ENCODE measurements at regions not wholly inside any gene's neighbourhood (a gene's known extent, or its start where the extent isn't known, plus 50 kb on each side); places are given as distances from the start of the nearest gene placed in this dataset.

DNA sequence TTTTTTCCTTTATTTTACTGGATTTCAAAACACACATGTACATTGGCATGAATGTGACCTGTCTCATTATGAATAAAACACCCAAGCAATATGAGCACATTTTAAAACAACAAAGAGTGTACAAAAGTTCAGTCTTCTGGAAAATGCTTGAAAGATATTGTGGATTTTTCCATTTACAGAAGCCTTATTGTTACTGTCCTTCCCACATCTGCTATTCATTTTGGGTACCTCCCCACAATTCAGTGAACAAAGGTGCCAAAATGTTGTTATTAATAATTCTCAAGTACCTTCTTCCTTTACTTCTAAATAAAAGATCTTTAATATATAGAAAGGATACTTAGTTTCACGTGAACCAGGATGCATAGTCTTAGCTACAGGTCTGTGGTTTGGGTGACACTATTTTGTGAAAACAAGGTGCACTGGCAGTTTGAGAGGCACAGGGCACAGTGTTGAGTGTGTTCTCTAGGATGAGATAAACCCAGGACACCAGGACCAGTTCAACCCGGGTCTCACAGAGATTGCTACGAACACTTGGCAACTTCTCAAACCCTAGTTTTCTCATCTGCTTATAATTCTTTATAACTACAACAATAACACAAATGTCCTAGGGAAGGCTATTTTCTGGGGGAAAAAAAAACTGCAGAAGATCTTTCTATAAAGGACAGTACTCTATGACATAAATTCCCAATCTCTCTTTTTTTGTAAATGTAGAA lies 84.5 kb upstream of the GALNT5 start:
- Histone ChIP-seq H3K27me3 (ENCODE audit: control insufficient read depth, insufficient read depth, low read length) (no peaks in the 10 kb centered on the region), H3K9ac (ENCODE audit: low read length) (no peak overlapping the region), H3K36me3 (ENCODE audit: control insufficient read depth, insufficient read depth, low read length) (no peaks in the 10 kb centered on the region), H3K9me3 (ENCODE audit: control insufficient read depth, low read length) (no peaks in the 10 kb centered on the region), H3K4me3 (ENCODE audit: low read length) (no peak overlapping the region), H3K4me1 (ENCODE audit: control insufficient read depth, insufficient read depth, low read length) (no peaks in the 10 kb centered on the region)

DNA sequence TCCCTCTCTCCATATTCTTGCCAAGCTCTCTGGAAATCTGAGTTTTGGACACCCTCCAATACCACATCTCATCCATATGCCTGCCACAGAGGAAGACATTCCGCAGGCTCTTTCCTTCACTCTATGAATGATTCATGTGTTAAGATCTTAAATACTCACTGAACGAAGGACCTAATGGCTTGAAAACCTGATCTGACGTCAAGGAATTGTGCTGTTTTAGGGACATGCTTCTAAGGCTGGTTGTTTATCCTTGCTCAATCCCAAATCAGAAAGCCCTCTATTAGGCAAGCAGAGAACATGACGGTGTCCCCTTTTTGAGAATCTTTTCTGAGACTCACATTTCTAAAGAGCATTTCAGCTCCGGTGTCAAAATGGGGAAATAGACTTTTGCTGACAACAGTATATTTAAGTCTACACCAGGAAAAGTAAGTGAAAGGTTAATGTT lies 83.7 kb upstream of the GALNT5 start:
- H3K27me3 ChIP-seq (ENCODE audit: control insufficient read depth, insufficient read depth, low read length): no peaks in the 10 kb centered on the region
- H3K9ac ChIP-seq (ENCODE audit: low read length): no peak overlapping the region
- H3K36me3 ChIP-seq (ENCODE audit: control insufficient read depth, insufficient read depth, low read length): no peaks in the 10 kb centered on the region
- no peaks in the 10 kb centered on the region for H3K9me3 ChIP-seq (ENCODE audit: control insufficient read depth, low read length)
- no peak overlapping the region for H3K4me3 ChIP-seq (ENCODE audit: low read length)
- no peaks in the 10 kb centered on the region for H3K4me1 ChIP-seq (ENCODE audit: control insufficient read depth, insufficient read depth, low read length)

DNA sequence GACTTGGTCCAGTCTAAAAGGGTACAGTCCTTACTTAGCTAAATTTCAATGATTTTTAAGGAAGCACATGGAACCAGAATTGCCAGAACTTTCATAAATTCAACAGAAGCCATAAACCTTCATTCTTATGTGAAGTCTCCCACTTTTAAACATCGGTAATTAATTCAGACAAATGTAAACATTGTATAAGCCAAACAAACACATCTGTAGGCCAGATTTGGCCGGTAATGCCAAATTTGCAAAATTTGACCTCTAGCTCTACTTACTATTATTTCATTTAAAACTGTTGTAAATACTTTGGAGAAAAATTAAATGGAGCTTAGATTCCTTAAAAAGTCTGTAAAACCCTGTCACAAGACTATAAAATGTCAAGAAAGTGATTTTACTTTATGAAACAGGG lies 83.2 kb upstream of the GALNT5 start:
- no peak overlapping the region for H3K9ac ChIP-seq (ENCODE audit: low read length)
- no peaks in the 10 kb centered on the region for H3K27me3 ChIP-seq (ENCODE audit: control insufficient read depth, insufficient read depth, low read length)
- no peaks in the 10 kb centered on the region for H3K36me3 ChIP-seq (ENCODE audit: control insufficient read depth, insufficient read depth, low read length)
- H3K9me3 ChIP-seq (ENCODE audit: control insufficient read depth, low read length): no peaks in the 10 kb centered on the region
- H3K4me1 ChIP-seq (ENCODE audit: control insufficient read depth, insufficient read depth, low read length): no peaks in the 10 kb centered on the region
- H3K4me3 ChIP-seq (ENCODE audit: low read length): no peak overlapping the region

DNA sequence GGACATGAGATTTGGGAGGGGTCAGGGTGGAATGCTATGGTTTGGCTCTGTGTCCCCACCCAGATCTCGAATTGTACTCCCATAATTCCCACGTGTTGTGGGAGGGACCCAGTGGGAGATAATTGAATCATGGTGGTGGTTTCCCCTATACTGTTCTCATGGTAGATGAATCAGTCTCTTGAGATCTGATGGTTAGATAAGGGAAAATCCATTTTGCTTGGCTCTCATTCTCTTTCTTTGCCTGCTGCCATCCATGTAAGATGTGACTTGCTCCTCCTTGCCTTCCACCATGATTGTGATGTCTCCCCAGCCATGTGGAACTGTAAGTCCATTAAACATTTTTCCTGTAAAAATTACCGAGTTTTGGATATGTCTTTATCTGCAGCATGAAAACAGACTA lies 80.9 kb upstream of the GALNT5 start:
- H3K9me3 ChIP-seq (ENCODE audit: control insufficient read depth, low read length): no peaks in the 10 kb centered on the region
- H3K9ac ChIP-seq (ENCODE audit: low read length): no peak overlapping the region
- no peaks in the 10 kb centered on the region for H3K36me3 ChIP-seq (ENCODE audit: control insufficient read depth, insufficient read depth, low read length)
- no peak overlapping the region for H3K4me3 ChIP-seq (ENCODE audit: low read length)
- no peaks in the 10 kb centered on the region for H3K27me3 ChIP-seq (ENCODE audit: control insufficient read depth, insufficient read depth, low read length)
- H3K4me1 ChIP-seq (ENCODE audit: control insufficient read depth, insufficient read depth, low read length): no peaks in the 10 kb centered on the region

DNA sequence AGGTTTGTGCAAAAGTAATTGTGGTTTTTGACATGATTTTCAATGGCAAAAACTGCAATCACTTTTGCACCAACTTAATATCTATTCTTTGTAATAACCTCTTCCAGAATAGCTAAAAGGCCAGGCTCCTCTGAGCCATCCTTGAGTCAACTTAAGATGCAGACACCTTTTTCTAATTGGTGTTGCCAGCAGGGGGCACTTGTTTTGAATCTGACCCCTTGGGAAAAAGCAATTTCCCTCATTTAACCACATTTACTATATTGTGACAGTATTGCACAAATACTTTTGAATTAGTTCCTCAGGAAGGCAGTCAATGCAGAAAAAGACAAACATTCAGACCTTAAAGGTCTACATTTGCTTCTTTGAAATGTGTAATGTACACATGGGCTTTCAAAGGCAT lies 78.6 kb upstream of the GALNT5 start:
- H3K4me3 ChIP-seq (ENCODE audit: low read length): no peak overlapping the region
- H3K9me3 ChIP-seq (ENCODE audit: control insufficient read depth, low read length): no peaks in the 10 kb centered on the region
- H3K27me3 ChIP-seq (ENCODE audit: control insufficient read depth, insufficient read depth, low read length): no peaks in the 10 kb centered on the region
- peaks cover 8% of the 10 kb centered on the region for H3K4me1 ChIP-seq (ENCODE audit: control insufficient read depth, insufficient read depth, low read length)
- H3K9ac ChIP-seq (ENCODE audit: low read length): no peak overlapping the region
- H3K36me3 ChIP-seq (ENCODE audit: control insufficient read depth, insufficient read depth, low read length): no peaks in the 10 kb centered on the region

DNA sequence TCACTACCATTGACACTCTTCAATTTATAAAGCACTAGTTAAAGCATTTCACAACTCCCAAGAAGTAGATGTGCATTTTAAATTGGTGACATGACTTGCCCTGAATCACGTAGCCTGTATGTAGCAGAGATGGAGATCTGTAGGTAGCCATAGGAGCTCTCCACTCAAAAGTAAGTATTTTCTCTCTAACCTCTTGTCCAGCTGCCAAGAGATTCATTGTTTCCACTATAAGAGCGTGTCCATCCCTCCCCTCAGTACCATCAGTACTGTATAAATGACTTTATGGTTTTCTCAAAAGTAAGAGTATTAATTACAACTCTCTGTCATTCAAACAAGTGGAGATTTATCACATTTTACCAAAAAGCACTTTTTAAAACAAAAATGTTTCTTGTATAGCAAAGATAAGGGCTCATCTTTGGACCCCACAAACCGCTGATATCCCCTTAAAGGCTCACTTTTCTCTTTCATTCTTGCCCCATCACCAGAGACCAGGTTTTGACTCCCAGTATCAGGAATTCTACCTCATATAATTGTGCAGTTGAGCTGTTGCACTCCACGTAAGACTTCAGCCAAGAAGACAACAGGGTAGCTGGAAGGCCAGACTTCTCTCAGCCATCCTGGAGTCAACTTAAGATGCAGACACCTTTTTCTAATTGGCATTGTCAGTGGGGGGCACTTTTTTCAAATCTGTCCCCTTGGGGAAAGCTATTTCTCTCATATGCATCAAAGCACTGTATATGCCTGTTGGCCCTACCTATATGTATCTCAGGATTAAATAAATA lies 78.0 kb upstream of the GALNT5 start:
- H3K4me1 ChIP-seq (ENCODE audit: control insufficient read depth, insufficient read depth, low read length): peaks cover 8% of the 10 kb centered on the region
- no peak overlapping the region for H3K4me3 ChIP-seq (ENCODE audit: low read length)
- H3K9me3 ChIP-seq (ENCODE audit: control insufficient read depth, low read length): no peaks in the 10 kb centered on the region
- H3K36me3 ChIP-seq (ENCODE audit: control insufficient read depth, insufficient read depth, low read length): no peaks in the 10 kb centered on the region
- H3K9ac ChIP-seq (ENCODE audit: low read length): no peak overlapping the region
- H3K27me3 ChIP-seq (ENCODE audit: control insufficient read depth, insufficient read depth, low read length): no peaks in the 10 kb centered on the region

DNA sequence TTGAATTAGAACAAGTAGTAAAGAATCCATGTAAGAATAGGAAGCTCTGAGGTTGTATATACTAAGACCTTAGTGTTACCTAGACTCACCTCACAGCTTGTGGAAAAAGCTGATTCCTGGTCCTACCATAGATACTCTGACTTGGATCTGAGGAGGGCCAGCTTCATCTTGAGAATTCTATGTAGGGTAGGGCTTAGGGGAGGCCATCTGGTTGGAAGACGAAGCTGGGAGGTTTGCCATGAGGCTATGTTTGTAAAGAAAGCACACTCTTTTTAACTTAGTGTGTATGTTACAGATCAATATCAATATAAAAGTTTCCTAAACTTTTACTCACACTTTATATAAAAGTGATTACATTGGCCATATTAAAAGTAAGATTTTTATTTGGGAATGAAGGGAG lies 77.1 kb upstream of the GALNT5 start:
- H3K27me3 ChIP-seq (ENCODE audit: control insufficient read depth, insufficient read depth, low read length): no peaks in the 10 kb centered on the region
- H3K4me3 ChIP-seq (ENCODE audit: low read length): no peak overlapping the region
- H3K9me3 ChIP-seq (ENCODE audit: control insufficient read depth, low read length): no peaks in the 10 kb centered on the region
- no peaks in the 10 kb centered on the region for H3K36me3 ChIP-seq (ENCODE audit: control insufficient read depth, insufficient read depth, low read length)
- no peak overlapping the region for H3K9ac ChIP-seq (ENCODE audit: low read length)
- peaks cover 8% of the 10 kb centered on the region for H3K4me1 ChIP-seq (ENCODE audit: control insufficient read depth, insufficient read depth, low read length)

DNA sequence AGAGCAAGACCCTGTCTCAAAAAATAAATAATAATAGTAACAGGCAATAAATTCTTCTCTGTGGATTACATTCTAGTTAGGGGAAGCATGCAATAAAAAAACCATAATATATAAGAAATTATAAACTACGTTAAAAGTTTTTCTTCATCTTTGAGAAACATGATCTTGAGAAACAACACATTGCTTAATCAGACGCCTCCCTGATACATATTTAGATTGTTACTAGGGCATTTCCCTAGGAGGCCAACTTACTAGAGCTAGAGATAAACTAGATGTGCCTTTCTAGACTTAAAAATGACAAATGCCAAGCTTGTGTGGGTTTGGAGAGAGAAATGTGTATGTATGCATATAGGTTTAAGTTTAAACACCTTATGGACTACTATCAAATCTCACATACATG lies 76.3 kb upstream of the GALNT5 start:
- Histone ChIP-seq H3K9ac (ENCODE audit: low read length) (no peak overlapping the region), H3K36me3 (ENCODE audit: control insufficient read depth, insufficient read depth, low read length) (no peaks in the 10 kb centered on the region), H3K27me3 (ENCODE audit: control insufficient read depth, insufficient read depth, low read length) (no peaks in the 10 kb centered on the region), H3K4me3 (ENCODE audit: low read length) (no peak overlapping the region), H3K4me1 (ENCODE audit: control insufficient read depth, insufficient read depth, low read length) (peaks cover 8% of the 10 kb centered on the region), H3K9me3 (ENCODE audit: control insufficient read depth, low read length) (no peaks in the 10 kb centered on the region)

DNA sequence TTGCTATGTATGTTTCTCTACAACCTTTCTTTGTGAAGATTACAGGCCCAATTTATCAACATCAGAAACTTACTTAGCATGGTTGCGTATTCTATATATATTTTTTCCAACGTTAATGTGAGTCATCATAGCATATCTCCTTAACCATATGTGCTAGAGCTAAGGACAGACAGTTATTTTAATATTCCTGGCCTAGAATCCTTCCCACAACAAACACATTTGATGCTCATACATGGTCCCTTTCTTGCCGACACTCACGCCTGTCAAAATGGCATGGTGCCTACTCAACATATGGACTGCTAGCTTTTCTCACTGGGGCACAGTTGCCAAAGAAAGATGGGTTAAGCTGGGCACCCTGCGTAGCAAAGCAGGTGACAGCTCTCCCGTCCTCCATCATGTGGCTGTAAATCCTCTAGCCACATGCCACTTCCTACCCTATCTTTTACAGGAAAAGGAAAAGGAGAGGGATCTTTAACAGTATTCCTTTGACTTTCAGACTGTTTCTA lies 75.2 kb upstream of the GALNT5 start:
- H3K4me1 ChIP-seq (ENCODE audit: control insufficient read depth, insufficient read depth, low read length): peaks cover 8% of the 10 kb centered on the region
- H3K27me3 ChIP-seq (ENCODE audit: control insufficient read depth, insufficient read depth, low read length): no peaks in the 10 kb centered on the region
- H3K9ac ChIP-seq (ENCODE audit: low read length): no peak overlapping the region
- H3K9me3 ChIP-seq (ENCODE audit: control insufficient read depth, low read length): no peaks in the 10 kb centered on the region
- H3K4me3 ChIP-seq (ENCODE audit: low read length): no peak overlapping the region
- no peaks in the 10 kb centered on the region for H3K36me3 ChIP-seq (ENCODE audit: control insufficient read depth, insufficient read depth, low read length)

DNA sequence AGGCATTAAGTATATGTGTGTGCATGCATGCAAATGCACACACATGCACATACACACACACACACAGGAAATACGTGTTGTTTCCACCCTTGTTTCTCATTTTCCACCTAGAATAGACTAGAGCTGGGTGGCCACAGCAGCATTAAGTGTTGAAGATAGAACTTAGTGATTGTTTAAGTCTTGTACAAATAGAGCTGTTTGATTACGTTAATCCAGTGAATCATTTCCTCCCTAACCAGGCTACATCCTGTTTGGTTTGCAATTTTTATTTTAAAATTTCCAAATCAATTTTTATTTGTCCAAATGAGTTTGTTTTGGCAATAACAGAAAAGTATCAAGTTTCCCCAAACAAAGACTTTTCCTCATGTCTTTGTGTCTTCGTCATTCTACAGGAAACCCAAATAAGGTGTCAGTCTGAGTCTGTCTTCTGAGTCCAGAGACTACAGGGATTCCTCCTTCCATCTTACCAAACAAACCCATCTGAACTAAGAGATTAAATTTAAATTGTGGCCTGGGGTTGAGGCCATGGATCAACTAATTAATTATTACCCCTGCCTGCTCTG lies 74.6 kb upstream of the GALNT5 start:
- Histone ChIP-seq H3K4me1 (ENCODE audit: control insufficient read depth, insufficient read depth, low read length) (peaks cover 8% of the 10 kb centered on the region), H3K9ac (ENCODE audit: low read length) (no peak overlapping the region), H3K4me3 (ENCODE audit: low read length) (no peak overlapping the region), H3K36me3 (ENCODE audit: control insufficient read depth, insufficient read depth, low read length) (no peaks in the 10 kb centered on the region), H3K27me3 (ENCODE audit: control insufficient read depth, insufficient read depth, low read length) (no peaks in the 10 kb centered on the region), H3K9me3 (ENCODE audit: control insufficient read depth, low read length) (no peaks in the 10 kb centered on the region)

DNA sequence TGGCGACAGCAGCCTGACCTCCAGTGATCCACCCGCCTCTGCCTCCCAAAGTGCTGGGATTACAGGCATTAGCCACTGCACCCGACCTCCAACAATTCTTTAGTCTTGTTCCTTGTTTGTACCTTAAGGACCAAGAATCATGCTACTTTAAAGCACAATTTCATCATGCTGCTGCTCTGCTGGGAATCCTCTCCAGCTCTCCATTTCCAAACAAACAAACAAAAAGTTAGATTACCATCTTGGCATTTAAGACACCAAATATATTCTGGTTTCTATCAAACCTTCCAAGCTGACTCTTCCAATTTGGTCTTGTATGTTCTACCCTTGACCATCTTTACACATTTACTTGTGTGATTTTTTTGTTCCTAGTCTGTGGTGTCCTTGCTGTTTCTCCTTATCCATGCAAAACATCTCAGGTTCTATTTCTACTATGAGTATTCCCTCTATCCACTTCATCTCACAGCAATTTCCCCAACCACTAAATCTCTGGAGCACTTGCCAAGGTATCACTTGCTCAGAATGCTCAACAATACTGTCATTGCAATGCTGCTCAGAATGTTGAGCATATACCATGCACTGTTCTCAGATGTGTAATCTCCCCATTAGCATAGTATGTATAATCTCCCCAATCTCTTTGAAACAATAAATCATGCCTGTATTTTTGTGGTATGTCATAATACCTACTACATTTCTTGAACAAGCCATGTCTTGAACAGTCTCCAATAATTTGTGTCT lies 73.2 kb upstream of the GALNT5 start:
- no peaks in the 10 kb centered on the region for H3K9me3 ChIP-seq (ENCODE audit: control insufficient read depth, low read length)
- no peak overlapping the region for H3K9ac ChIP-seq (ENCODE audit: low read length)
- no peak overlapping the region for H3K4me3 ChIP-seq (ENCODE audit: low read length)
- H3K4me1 ChIP-seq (ENCODE audit: control insufficient read depth, insufficient read depth, low read length): peaks cover 8% of the 10 kb centered on the region
- no peaks in the 10 kb centered on the region for H3K36me3 ChIP-seq (ENCODE audit: control insufficient read depth, insufficient read depth, low read length)
- H3K27me3 ChIP-seq (ENCODE audit: control insufficient read depth, insufficient read depth, low read length): no peaks in the 10 kb centered on the region
